B cell (primary cell): ENCODE measurements at regions not wholly inside any gene's neighbourhood (a gene's known extent, or its start where the extent isn't known, plus 50 kb on each side); places are given as distances from the start of the nearest gene placed in this dataset.

Source experiments
- CTCF ChIP-seq: fragments of 200-600 bp; IDR thresholded peaks from one replicate; pipeline ENCODE4 v1.8.0; 2022; ENCODE audit warnings: antibody characterized with exemption, mild to moderate bottlenecking
- EZH2 ChIP-seq: IDR thresholded peaks from 2 replicates; pipeline ENCODE4 v1.6.1; 2012; ENCODE audit warnings: borderline replicate concordance, low read depth, mild to moderate bottlenecking, moderate library complexity, low read length; ENCODE audit not compliant: insufficient read depth, poor library complexity, severe bottlenecking

DNA sequence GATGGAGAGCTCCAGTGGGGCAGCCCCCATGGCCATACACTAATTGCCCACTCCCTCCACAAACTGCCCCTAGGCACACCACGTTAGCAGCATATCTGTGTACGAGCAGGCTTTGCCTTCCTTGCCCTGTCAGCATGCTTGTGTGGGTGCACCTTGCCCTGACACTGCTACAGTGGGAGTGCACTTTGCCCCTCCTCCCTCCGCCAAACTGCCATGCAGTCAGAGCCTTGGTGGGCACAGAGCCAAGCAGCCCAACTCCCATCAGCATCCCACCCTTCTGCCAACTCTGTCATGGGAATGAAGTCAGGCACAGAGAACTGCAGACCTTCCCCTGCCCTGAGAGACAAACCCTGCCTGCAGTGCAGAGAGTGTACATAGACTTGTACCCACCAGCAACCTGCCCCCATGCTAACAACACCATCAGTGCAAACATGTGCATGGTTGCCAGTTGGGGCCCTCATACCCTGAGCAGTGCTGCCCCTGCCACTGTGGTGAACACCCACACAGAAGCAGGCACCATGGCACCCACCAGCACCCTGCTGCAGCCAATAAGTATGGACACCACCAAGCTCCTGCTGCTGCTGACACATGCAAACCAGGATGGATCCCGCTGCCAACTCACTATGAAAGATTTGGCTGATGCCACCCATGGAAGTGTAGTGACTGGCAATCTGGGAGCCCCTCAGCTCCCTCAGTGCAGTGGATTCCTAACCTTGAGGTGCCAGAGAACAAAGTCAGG, 1197.7 kb upstream of the CELF2 start:
- TF ChIP-seq EZH2: no peak
- TF ChIP-seq CTCF: no peak
